Heart right ventricle (tissue), 16 donors: ENCODE measurements at regions not wholly inside any gene's neighbourhood (a gene's known extent, or its start where the extent isn't known, plus 50 kb on each side); places are given as distances from the start of the nearest gene placed in this dataset.
A peak's percentile ranks its signal among the peaks of the same experiment; 100 is the strongest.
"Not testable (repeated sequence)": the region's sequence is repeated elsewhere in the genome, so short reads cannot be mapped to it uniquely, and the experiment has no call there.

Experiments used
- ATAC-seq, 8 donors: fragments of 200-7000 bp; cut with Tn5 transposase; one replicate each; pipeline ENCODE4 v1.9.1; 2020; ENCODE audit warnings: mild to moderate bottlenecking in 8 of 8, moderate library complexity in 8 of 8, moderate number of reproducible peaks in 1 of 8
- DNase-seq, 2 donors: peaks; one replicate each; pipeline ENCODE4 v3.0.0-alpha.2; 2020
- H3K27ac ChIP-seq, 10 donors: fragments of 200-600 bp; sonication (generic) in 2 of 10; one replicate each; pipeline versions ENCODE4 v1.5.0 to v1.8.0; 2020 to 2022; ENCODE audit warnings: mild to moderate bottlenecking in 3 of 10
- H3K27me3 ChIP-seq, 7 donors: fragments of 200-600 bp; one replicate each; pipeline ENCODE4 v1.8.0; 2021 to 2022; ENCODE audit warnings: mild to moderate bottlenecking in 2 of 7
- H3K36me3 ChIP-seq, 9 donors: fragments of 200-600 bp; sonication (generic) in 1 of 9; one replicate each; pipeline versions ENCODE4 v1.5.0 to v1.8.0; 2020 to 2022; ENCODE audit warnings: mild to moderate bottlenecking in 2 of 9
- H3K4me1 ChIP-seq, 9 donors: fragments of 200-600 bp; sonication (generic) in 1 of 9; one replicate each; pipeline versions ENCODE4 v1.5.0 to v1.8.0; 2020 to 2022; ENCODE audit warnings: mild to moderate bottlenecking in 4 of 9
- H3K4me3 ChIP-seq, 10 donors: fragments of 200-600 bp; sonication (generic) in 2 of 10; one replicate each; pipeline versions ENCODE4 v1.5.0 to v1.8.0; 2020 to 2022; ENCODE audit warnings: mild to moderate bottlenecking in 7 of 10, moderate library complexity in 2 of 10
- H3K9me3 ChIP-seq, 11 donors: fragments of 200-600 bp in 10 of 11; sonication (generic) in 2 of 11; one replicate each; pipeline versions ENCODE4 v1.5.0 to v1.8.0; 2013 to 2022; ENCODE audit warnings: mild to moderate bottlenecking in 2 of 11, control low read depth in 1 of 11, moderate library complexity in 1 of 11
- WGBS, 2 donors: extraction: QIAGEN DNeasy Blood & Tissue Kit; methylation state at CpG; one replicate each; pipeline ENCODE4 v1.1.7; 2013; ENCODE audit warnings: inconsistent platforms in 1 of 2; 5-methylcytosine and 5-hydroxymethylcytosine counted together
- intact Hi-C, 10 donors: fragments of 100-400 bp; cut with DNase I; formaldehyde crosslinking; loops; one replicate each; pipeline versions ENCODE4 v1.11.1 to v1.14.2; 2022
- TF ChIP-seq, protein P1 (sequence below), 9 donors: fragments of 200-600 bp; sonication (generic) in 2 of 9; IDR thresholded peaks; one replicate each; pipeline versions ENCODE4 v1.5.0 to v1.8.0; 2021 to 2022; ENCODE audit warnings: antibody characterized with exemption in 9 of 9, mild to moderate bottlenecking in 5 of 9, moderate library complexity in 1 of 9
- donor health status: Arrhythmogenic right ventricular cardiomyopathy.
- donor health status: ischemic (EF 13 %, LVEDD 7.1; RV severe dilation, severe dysfunction).
- donor health status: healthy with polysubstance abuse.
- donor health status: DM: no; HTN: yes; CAD: no.
- donor health status: DM: no; HTN: no; CAD: no.
- donor health status: ischemic (EF 25% LVEDD 6.9; RV normal size, moderate dysfunction).
- donor health status: ischemic (EF 25% LVEDD 5.7; RV mildly dilated, moderate dysfunction).
- donor health status: healthy.
- donor health status: DM: yes; HTN: yes; CAD: no.
- donor health status: Ischemic cardiomyopathy.
- donor health status: ischemic (EF 35%, LVEDD 5.7; RV mildly dilated, moderate dysfunction).
- donor health status: nonischemic (EF 11% LVEDD 7.7; RV severe dilation, severe dysfunction).
- donor health status: DM: yes; HTN: yes; CAD: no.
- donor health status: PGD.
- donor health status: ischemic (EF 29% LVEDD 5.4; RV normal size, mild dysfunction).
- donor health status: nonischemic (EF 23%, LVEDD 6.1; RV moderate dilation, normal function).

DNA sequence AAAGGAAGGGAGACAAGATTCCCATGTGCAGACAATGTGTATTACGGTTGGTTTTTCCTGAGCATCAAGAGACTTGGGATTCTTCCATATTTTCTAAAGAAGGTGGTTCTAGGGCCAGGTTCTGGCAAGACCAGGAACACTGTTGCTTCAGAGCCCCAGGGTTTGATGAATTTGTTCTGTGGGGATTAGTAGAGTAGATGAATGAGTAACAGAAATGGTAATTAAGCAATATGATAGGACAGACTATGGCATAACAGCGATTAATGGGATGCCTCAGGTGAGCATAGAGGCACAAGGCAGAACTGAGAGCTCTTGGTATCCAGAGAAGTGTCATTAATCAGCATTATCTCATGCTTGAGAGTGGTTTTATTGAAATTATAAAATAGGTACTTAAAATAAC lies 82.8 kb upstream of the PNPT1 start:
- no peak overlapping the region for H3K4me3 ChIP-seq
- H3K4me1 ChIP-seq: no peaks in the 10 kb centered on the region
- intact Hi-C loops: no loop called here
- no peaks in the 10 kb centered on the region for H3K9me3 ChIP-seq
- TF ChIP-seq, protein P1, sequence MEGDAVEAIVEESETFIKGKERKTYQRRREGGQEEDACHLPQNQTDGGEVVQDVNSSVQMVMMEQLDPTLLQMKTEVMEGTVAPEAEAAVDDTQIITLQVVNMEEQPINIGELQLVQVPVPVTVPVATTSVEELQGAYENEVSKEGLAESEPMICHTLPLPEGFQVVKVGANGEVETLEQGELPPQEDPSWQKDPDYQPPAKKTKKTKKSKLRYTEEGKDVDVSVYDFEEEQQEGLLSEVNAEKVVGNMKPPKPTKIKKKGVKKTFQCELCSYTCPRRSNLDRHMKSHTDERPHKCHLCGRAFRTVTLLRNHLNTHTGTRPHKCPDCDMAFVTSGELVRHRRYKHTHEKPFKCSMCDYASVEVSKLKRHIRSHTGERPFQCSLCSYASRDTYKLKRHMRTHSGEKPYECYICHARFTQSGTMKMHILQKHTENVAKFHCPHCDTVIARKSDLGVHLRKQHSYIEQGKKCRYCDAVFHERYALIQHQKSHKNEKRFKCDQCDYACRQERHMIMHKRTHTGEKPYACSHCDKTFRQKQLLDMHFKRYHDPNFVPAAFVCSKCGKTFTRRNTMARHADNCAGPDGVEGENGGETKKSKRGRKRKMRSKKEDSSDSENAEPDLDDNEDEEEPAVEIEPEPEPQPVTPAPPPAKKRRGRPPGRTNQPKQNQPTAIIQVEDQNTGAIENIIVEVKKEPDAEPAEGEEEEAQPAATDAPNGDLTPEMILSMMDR (IDR thresholded peaks at IDR 0.05): no peak
- no peak for ATAC-seq
- H3K36me3 ChIP-seq: no peaks in the 10 kb centered on the region
- DNase-seq: no peak
- H3K27me3 ChIP-seq: no peaks in the 10 kb centered on the region
- WGBS, 2 donors: 92 to 94% methylated on average over 2 of the region's 2 CpGs
- H3K27ac ChIP-seq: no peak overlapping the region

GRCh38 chr2:55775828-55776227 lies 82.2 kb upstream of the PNPT1 start:
- Histone ChIP-seq H3K4me1 (no peaks in the 10 kb centered on the region), H3K27me3 (no peaks in the 10 kb centered on the region), H3K4me3 (no peak overlapping the region), H3K9me3 (no peaks in the 10 kb centered on the region), H3K27ac (no peak overlapping the region), H3K36me3 (no peaks in the 10 kb centered on the region)
- ATAC-seq (no peak), DNase-seq (no peak)
- TF ChIP-seq, protein P1 (IDR thresholded peaks at IDR 0.05): no peak
- 71 to 80% methylated on average over 4 of the region's 4 CpGs for WGBS, 2 donors
- intact Hi-C loops: no loop called here

DNA sequence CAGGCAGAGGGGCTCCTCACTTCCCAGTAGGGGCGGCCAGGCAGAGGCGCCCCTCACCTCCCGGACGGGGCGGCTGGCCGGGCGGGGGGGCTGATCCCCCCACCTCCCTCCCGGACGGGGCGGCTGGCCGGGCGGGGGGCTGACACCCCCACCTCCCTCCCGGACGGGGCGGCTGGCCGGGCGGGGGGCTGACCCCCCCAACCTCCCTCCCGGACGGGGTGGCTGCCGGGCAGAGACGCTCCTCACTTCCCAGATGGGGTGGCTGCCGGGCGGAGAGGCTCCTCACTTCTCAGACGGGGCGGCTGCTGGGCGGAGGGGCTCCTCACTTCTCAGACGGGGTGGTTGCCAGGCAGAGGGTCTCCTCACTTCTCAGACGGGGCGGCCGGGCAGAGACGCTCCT lies 80.0 kb upstream of the PNPT1 start:
- H3K9me3 ChIP-seq, H3K4me3 ChIP-seq, H3K4me1 ChIP-seq, H3K27ac ChIP-seq, H3K27me3 ChIP-seq, H3K36me3 ChIP-seq, DNase-seq, ATAC-seq: not testable (repeated sequence)
- WGBS, 2 donors: 86 to 94% methylated on average over 6 to 19 of the region's 31 CpGs
- intact Hi-C loops: loop anchor here in 4 of 10 donors (5.0 kb wide), 4 partner anchors 189 to 359 kb away; no protein-coding TSS in a partner anchor

DNA sequence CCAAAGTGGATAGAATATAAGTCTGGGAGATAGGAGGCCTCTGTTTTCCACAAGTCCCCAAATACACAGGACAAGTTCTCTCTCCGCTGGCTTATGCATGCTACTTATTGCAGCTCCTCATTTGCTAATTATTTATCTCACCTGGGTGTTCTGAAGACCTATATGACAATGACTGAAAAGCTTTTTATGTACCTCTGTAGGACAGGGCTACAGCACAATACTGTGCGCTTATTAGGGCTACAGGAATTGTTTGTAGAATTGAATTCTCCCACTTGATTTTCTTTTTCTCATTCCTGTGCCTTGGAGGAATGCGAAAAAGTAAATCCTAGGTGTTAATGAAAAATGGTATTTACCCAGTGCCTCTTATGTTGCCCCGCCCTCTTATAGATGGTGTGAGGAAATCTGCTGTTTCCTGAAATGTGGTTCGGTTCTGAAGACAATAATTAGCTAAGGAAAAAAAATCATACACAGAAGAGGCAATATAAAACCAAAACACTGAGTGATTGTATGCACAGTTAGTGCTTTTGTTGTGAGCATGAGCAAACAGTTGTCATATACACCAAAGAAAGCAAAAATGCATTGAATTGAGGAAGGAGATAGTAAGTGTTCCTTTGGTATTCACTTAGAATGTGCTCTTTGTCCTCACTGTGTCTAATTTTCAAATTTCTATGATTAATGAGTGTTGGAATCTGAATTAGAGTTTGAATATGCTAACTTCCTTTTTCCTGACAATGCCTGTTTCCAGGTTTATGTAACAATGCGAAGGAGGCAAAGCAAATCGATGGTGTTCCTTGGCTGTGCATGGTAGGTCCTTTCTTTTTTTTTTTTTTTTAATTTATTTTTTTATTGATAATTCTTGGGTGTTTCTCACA lies 78.7 kb upstream of the PNPT1 start:
- peaks cover 0 to 10% (median 0%) of the 10 kb centered on the region in 7 donors for H3K27me3 ChIP-seq
- no peak for DNase-seq
- H3K36me3 ChIP-seq: no peaks in the 10 kb centered on the region
- TF ChIP-seq, protein P1 (IDR thresholded peaks at IDR 0.05): no peak
- no peak overlapping the region for H3K27ac ChIP-seq
- H3K9me3 ChIP-seq: no peaks in the 10 kb centered on the region
- 77 to 82% methylated on average over 7 of the region's 7 CpGs for WGBS, 2 donors
- H3K4me1 ChIP-seq: no peaks in the 10 kb centered on the region
- no peak overlapping the region for H3K4me3 ChIP-seq
- no peak for ATAC-seq
- intact Hi-C loops: loop anchor here in 5 of 10 donors (1.0 to 5.0 kb wide), 5 partner anchors 189 to 360 kb away; no protein-coding TSS in a partner anchor

DNA sequence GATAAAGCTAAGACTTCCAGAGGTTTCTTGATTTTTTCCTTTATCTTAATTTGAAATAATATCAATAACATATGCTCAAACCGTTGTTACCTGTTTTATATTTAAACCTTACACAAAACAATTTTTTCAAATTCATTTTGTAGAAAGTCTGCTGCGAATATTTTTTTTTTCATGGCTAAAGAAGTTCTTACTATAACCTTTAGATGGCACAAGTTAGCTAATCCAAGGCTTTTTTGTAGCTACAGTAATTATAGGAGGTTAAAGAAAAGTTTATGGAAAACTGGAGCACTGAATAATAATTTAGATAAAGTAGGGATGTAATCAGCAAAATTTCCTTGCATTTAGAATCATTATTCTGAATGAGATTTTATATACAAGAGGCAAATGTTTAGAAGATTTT lies 78.0 kb upstream of the PNPT1 start:
- H3K4me1 ChIP-seq: no peaks in the 10 kb centered on the region
- no peaks in the 10 kb centered on the region for H3K9me3 ChIP-seq
- no peak overlapping the region for H3K4me3 ChIP-seq
- 15 to 21% methylated on average over 2 of the region's 2 CpGs for WGBS, 2 donors
- no peaks in the 10 kb centered on the region for H3K36me3 ChIP-seq
- DNase-seq: no peak
- no peak for ATAC-seq
- TF ChIP-seq, protein P1 (IDR thresholded peaks at IDR 0.05): peak; percentile 18 to 69 (median 64)
- no peak overlapping the region for H3K27ac ChIP-seq
- intact Hi-C loops: loop anchor here in 6 of 10 donors (1.0 to 5.0 kb wide), 6 partner anchors 189 to 361 kb away; no protein-coding TSS in a partner anchor
- H3K27me3 ChIP-seq: peaks cover 0 to 10% (median 0%) of the 10 kb centered on the region in 7 donors
